HepG2 (cell line): ENCODE measurements at regions not wholly inside any gene's neighbourhood (a gene's known extent, or its start where the extent isn't known, plus 50 kb on each side); places are given as distances from the start of the nearest gene placed in this dataset.

Experiments used
- ATAC-seq: fragments of 200-7000 bp; cut with Tn5 transposase; 3 replicates; pipeline ENCODE4 v1.9.1; 2020; ENCODE audit warnings: mild to moderate bottlenecking, moderate library complexity
- BruUV-seq: library from RNA; stranded (reverse); fragments of 400-500 nt; replicated peaks from 2 replicates; lab custom pipeline; 2021; lab: Mats Ljungman, UMichigan
- CTCF ChIA-PET: fragments of 300-600 bp; formaldehyde crosslinking; extraction: SDS; loops from one replicate; lab custom pipeline; 2021; ENCODE audit warnings: low total read pairs, inconsistent platforms, low intra/inter-chr PET ratio; lab: Yijun Ruan, JAX
- POLR2A ChIA-PET: fragments of 350-600 bp; sonication (Branson Sonifier 250); formaldehyde crosslinking; loops from one replicate; lab custom pipeline; 2020; ENCODE audit warnings: antibody characterized with exemption, inconsistent platforms; lab: Yijun Ruan, JAX
- DNase-seq: peaks from one replicate; pipeline ENCODE4 v3.0.0-alpha.2; 2015; ENCODE audit warnings: low spot score
- FAIRE-seq: peaks from 3 replicates; lab custom pipeline; 2011; peaks lifted over from hg19 to GRCh38; lab: Jason Lieb, UNC
- H2AFZ ChIP-seq: one replicate; pipeline ENCODE4 v1.6.1; 2011; ENCODE audit warnings: low read length, inconsistent platforms
- H3K27ac ChIP-seq: fragments of 300-600 bp; 3 replicates; pipeline ENCODE4 v1.8.0; 2011; ENCODE audit warnings: mixed run types, mild to moderate bottlenecking, mixed read lengths, low read length, inconsistent platforms; ENCODE audit not compliant: insufficient read depth; ENCODE audit errors: extremely low read length
- H3K27me3 ChIP-seq, 2 experiments: fragments of 200-600 bp in 1 of 2; 2 replicates in 1 of 2; 3 replicates in 1 of 2; pipeline versions ENCODE4 v1.6.0 to v1.8.0; 2011; ENCODE audit warnings: low read length in 2 of 2, mild to moderate bottlenecking in 2 of 2, moderate library complexity in 2 of 2, inconsistent platforms in 1 of 2; ENCODE audit not compliant: insufficient read depth in 2 of 2, control insufficient read depth in 1 of 2
- H3K36me3 ChIP-seq, 2 experiments: fragments of 200-600 bp in 1 of 2; replicated peaks in 1 of 2; 2 replicates in 1 of 2; 3 replicates in 1 of 2; pipeline versions ENCODE4 v1.5.1 to v1.8.0; 2011; ENCODE audit warnings: low read length in 2 of 2, inconsistent platforms in 1 of 2; ENCODE audit not compliant: insufficient read depth in 2 of 2, control insufficient read depth in 1 of 2
- H3K4me1 ChIP-seq: 2 replicates; pipeline ENCODE4 v1.5.1; 2012; ENCODE audit warnings: low read length, inconsistent platforms; ENCODE audit not compliant: insufficient read depth
- H3K4me2 ChIP-seq: 2 replicates; pipeline ENCODE4 v1.6.0; 2011; ENCODE audit warnings: low read depth, low read length, inconsistent platforms
- H3K4me3 ChIP-seq, 3 experiments: fragments of 200-600 bp in 1 of 3; sonication (generic), shearing (Covaris generic) in 1 of 3; replicated peaks in 1 of 3; 2 replicates each; pipeline ENCODE4 v1.5.1; 2011 to 2016; ENCODE audit warnings: low read length in 3 of 3, inconsistent platforms in 2 of 3, low read depth in 2 of 3, mild to moderate bottlenecking in 2 of 3, control low read depth in 1 of 3, mixed read lengths in 1 of 3; ENCODE audit not compliant: insufficient read depth in 1 of 3
- H3K79me2 ChIP-seq: one replicate; pipeline ENCODE4 v1.6.1; 2011; ENCODE audit warnings: low read length, inconsistent platforms; ENCODE audit not compliant: insufficient read depth
- H3K9ac ChIP-seq: 2 replicates; pipeline ENCODE4 v1.6.0; 2011; ENCODE audit warnings: mild to moderate bottlenecking, low read depth, low read length, inconsistent platforms; ENCODE audit not compliant: insufficient read depth
- H3K9me3 ChIP-seq: 2 replicates; pipeline ENCODE4 v1.5.1; 2012; ENCODE audit warnings: mild to moderate bottlenecking, low read length
- H4K20me1 ChIP-seq: 2 replicates; pipeline ENCODE4 v1.6.0; 2011; ENCODE audit warnings: inconsistent platforms, mild to moderate bottlenecking, low read length, moderate library complexity; ENCODE audit not compliant: insufficient read depth
- FOXP1 ChIP-seq, 2 experiments: fragments of 450-650 bp in 1 of 2; IDR thresholded peaks; 2 replicates each; pipeline ENCODE4 v1.6.1; 2017 to 2018; ENCODE audit warnings: antibody characterized with exemption in 1 of 2
- NR3C1 ChIP-seq: sonication (generic); formaldehyde crosslinking; IDR thresholded peaks from 2 replicates; pipeline ENCODE4 v1.4.0; 2020; ENCODE audit warnings: missing genetic modification reagents
- PRPF4 ChIP-seq: fragments of 200-400 bp; formaldehyde crosslinking; IDR thresholded peaks from 2 replicates; pipeline ENCODE4 v1.6.1; 2016; ENCODE audit warnings: low read length, low read depth; ENCODE audit not compliant: poor library complexity, severe bottlenecking
- RBM39 ChIP-seq: fragments of 200-400 bp; formaldehyde crosslinking; IDR thresholded peaks from one replicate; pipeline ENCODE4 v1.6.1; 2018; ENCODE audit warnings: antibody characterized with exemption, mild to moderate bottlenecking, low read depth, low read length; ENCODE audit not compliant: poor library complexity, severe bottlenecking
- RORA ChIP-seq: sonication (generic); formaldehyde crosslinking; IDR thresholded peaks from 2 replicates; pipeline ENCODE4 v1.5.0; 2020; ENCODE audit warnings: mild to moderate bottlenecking, missing genetic modification reagents, moderate library complexity
- SP1 ChIP-seq, 2 experiments: fragments of 450-650 bp in 1 of 2; sonication (generic) in 1 of 2; formaldehyde crosslinking in 1 of 2; IDR thresholded peaks; 2 replicates each; pipeline versions ENCODE4 v1.4.0 to v1.6.1; 2016 to 2020; ENCODE audit warnings: missing genetic modification reagents in 1 of 2
- ZBTB38 ChIP-seq: sonication (generic); formaldehyde crosslinking; IDR thresholded peaks from 2 replicates; pipeline ENCODE4 v1.5.1; 2020; ENCODE audit warnings: mild to moderate bottlenecking, missing genetic modification reagents
- ZNF230 ChIP-seq: sonication (generic); formaldehyde crosslinking; IDR thresholded peaks from 2 replicates; pipeline ENCODE4 v1.4.0; 2020; ENCODE audit warnings: mild to moderate bottlenecking, missing genetic modification reagents
- ZNF264 ChIP-seq: sonication (generic); formaldehyde crosslinking; IDR thresholded peaks from 2 replicates; pipeline ENCODE4 v1.4.0; 2020; ENCODE audit warnings: missing genetic modification reagents
- ZNF362 ChIP-seq: sonication (generic); formaldehyde crosslinking; IDR thresholded peaks from 2 replicates; pipeline ENCODE4 v1.4.0; 2020; ENCODE audit warnings: missing genetic modification reagents, mild to moderate bottlenecking, borderline replicate concordance
- ZNF570 ChIP-seq: sonication (generic); formaldehyde crosslinking; IDR thresholded peaks from 2 replicates; pipeline ENCODE4 v1.4.0; 2020; ENCODE audit warnings: mild to moderate bottlenecking, missing genetic modification reagents, borderline replicate concordance
- ZNF703 ChIP-seq: sonication (generic); formaldehyde crosslinking; IDR thresholded peaks from 2 replicates; pipeline ENCODE4 v1.5.1; 2020; ENCODE audit warnings: missing genetic modification reagents, mild to moderate bottlenecking, moderate library complexity, borderline replicate concordance
- WGBS: methylation state at CpG from one replicate; pipeline ENCODE4 v1.1.6; 2017; ENCODE audit warnings: low lambda C conversion rate; 5-methylcytosine and 5-hydroxymethylcytosine counted together
- in situ Hi-C: cut with HindIII; loops from 2 replicates; pipeline ENCODE4 v1.10.0; 2017; ENCODE audit warnings: low pct_unique_long_range_greater_than_20kb; ENCODE audit not compliant: extremely low pct_ligation_motif_present
- intact Hi-C: fragments of 100-400 bp; cut with micrococcal nuclease; formaldehyde crosslinking; loops from one replicate; pipeline ENCODE4 v1.10.0; 2022; ENCODE audit not compliant: unreplicated experiment

- H3K27me3 ChIP-seq, result peaks cover 1 to 20% of the 10 kb centered on the region in 2 experiments; a peak in 4 of 5 replicates
- intact Hi-C loops, result no loop called here
- ATAC-seq, result no peak
- no TSS peak for BruUV-seq
- WGBS, result 67% methylated on average over 14 of the region's 14 CpGs
- no peak overlapping the region for H3K4me2 ChIP-seq
- H3K27ac ChIP-seq, result no peak overlapping the region
- no peak for DNase-seq
- no peak overlapping the region for H2AFZ ChIP-seq
- H3K9me3 ChIP-seq, result no peaks in the 10 kb centered on the region
- no peak for FAIRE-seq
- no peaks in the 10 kb centered on the region for H3K79me2 ChIP-seq
- no peaks in the 10 kb centered on the region for H3K36me3 ChIP-seq
- TF ChIP-seq ZNF703 (CRISPR knock-in tag) (no peak), ZNF230 (CRISPR knock-in tag) (no peak), ZBTB38 (CRISPR knock-in tag) (no peak), NR3C1 (CRISPR knock-in tag) (no peak), PRPF4 (no peak)
- TF ChIP-seq, all 625 proteins: peak for 0
- no peaks in the 10 kb centered on the region for H4K20me1 ChIP-seq
- POLR2A ChIA-PET, result no interaction called here
- CTCF ChIA-PET, result no interaction called here
- no peak overlapping the region for H3K9ac ChIP-seq
- no peak overlapping the region for H3K4me3 ChIP-seq
- H3K4me1 ChIP-seq, result peaks cover 13% of the 10 kb centered on the region
- in situ Hi-C loops, result no loop called here
These were observed 108.2 kb downstream of the RTP5 start for GRCh38 chr2:241977557-241978300.

- no peak for FAIRE-seq
- 25% methylated on average over 1 of the region's 1 CpG for WGBS
- intact Hi-C loops, result no loop called here
- no peaks in the 10 kb centered on the region for H4K20me1 ChIP-seq
- H3K9ac ChIP-seq, result no peak overlapping the region
- ChIA-PET CTCF (no interaction called here), POLR2A (no interaction called here)
- H3K27me3 ChIP-seq, result peaks cover 1 to 22% of the 10 kb centered on the region in 2 experiments; a peak in 3 of 5 replicates
- H3K36me3 ChIP-seq, result no peaks in the 10 kb centered on the region
- in situ Hi-C loops, result no loop called here
- H3K4me3 ChIP-seq, result no peak overlapping the region
- H3K4me1 ChIP-seq, result peaks cover 13% of the 10 kb centered on the region
- no peak for ATAC-seq
- no peaks in the 10 kb centered on the region for H3K79me2 ChIP-seq
- no peak overlapping the region for H2AFZ ChIP-seq
- H3K4me2 ChIP-seq, result no peak overlapping the region
- no peaks in the 10 kb centered on the region for H3K9me3 ChIP-seq
- BruUV-seq, result no TSS peak
- no peak overlapping the region for H3K27ac ChIP-seq
- TF ChIP-seq RBM39, result no peak
- TF ChIP-seq SP1 (IDR thresholded peaks at IDR 0.05), result no peak
- no peak for TF ChIP-seq SP1 (CRISPR knock-in tag; IDR thresholded peaks at IDR 0.05)
- TF ChIP-seq RORA (CRISPR knock-in tag), result no peak
- TF ChIP-seq ZNF362 (CRISPR knock-in tag), result no peak
- peak; percentile 56; the same call in 1 of the 2 replicates for TF ChIP-seq ZNF264 (CRISPR knock-in tag)
- no peak for TF ChIP-seq ZNF570 (CRISPR knock-in tag)
- TF ChIP-seq FOXP1 (IDR thresholded peaks at IDR 0.05), result no peak
- no peak for TF ChIP-seq FOXP1 (CRISPR knock-in tag; IDR thresholded peaks at IDR 0.05)
- DNase-seq, result no peak
These were observed 109.1 kb downstream of the RTP5 start for GRCh38 chr2:241978670-241979069.
